ENCODE measurements at regions not wholly inside any gene's neighbourhood (a gene's known extent, or its start where the extent isn't known, plus 50 kb on each side); places are given as distances from the start of the nearest gene placed in this dataset.

GRCh38 chr5:56581426-56581825 is 233.9 kb upstream of the MAP3K1 start:
- TF ChIP-seq ZNF431 (CRISPR knock-in tag; IDR thresholded peaks at IDR 0.05), result no peak
- TF ChIP-seq POLR2A (conservative IDR thresholded peaks at IDR 0.05), result no peak
- no peak for TF ChIP-seq EZH2 (IDR thresholded peaks at IDR 0.05; ENCODE audit: borderline replicate concordance, low read depth, low read length)
- TF ChIP-seq ZNF253 (CRISPR knock-in tag; conservative IDR thresholded peaks at IDR 0.05), result no peak
- TF ChIP-seq TEAD4 (IDR thresholded peaks at IDR 0.05; ENCODE audit: low read length), result no peak
- no peak for TF ChIP-seq TEAD4 (CRISPR knock-in tag; IDR thresholded peaks at IDR 0.05; ENCODE audit: borderline replicate concordance)
- no peak for TF ChIP-seq ZBTB8A (IDR thresholded peaks at IDR 0.05; ENCODE audit: partially characterized antibody)
- no peak for TF ChIP-seq NR1H2 (CRISPR knock-in tag; IDR thresholded peaks at IDR 0.05)
- TF ChIP-seq ZNF586 (CRISPR knock-in tag; conservative IDR thresholded peaks at IDR 0.05), result no peak
- TF ChIP-seq SMAD2 (IDR thresholded peaks at IDR 0.05; ENCODE audit: low read depth, low read length), result no peak
- no peak for TF ChIP-seq KAT7 (CRISPR knock-in tag; IDR thresholded peaks at IDR 0.05; ENCODE audit: borderline replicate concordance)

Measured in K562 (cell line).